Ishikawa (cell line): ENCODE measurements at regions not wholly inside any gene's neighbourhood (a gene's known extent, or its start where the extent isn't known, plus 50 kb on each side); places are given as distances from the start of the nearest gene placed in this dataset.

ENCODE experiments used
- CEBPB ChIP-seq: IDR thresholded peaks from 2 replicates; pipeline ENCODE4 v1.6.1; 2012
- CREB1 ChIP-seq: IDR thresholded peaks from 2 replicates; pipeline ENCODE4 v1.6.1; 2012; ENCODE audit warnings: low read depth
- EGR1 ChIP-seq: IDR thresholded peaks from 2 replicates; pipeline ENCODE4 v1.6.1; 2012
- EP300 ChIP-seq: IDR thresholded peaks from 2 replicates; pipeline ENCODE4 v1.6.1; 2012; ENCODE audit warnings: borderline replicate concordance
- FOXM1 ChIP-seq: IDR thresholded peaks from 2 replicates; pipeline ENCODE4 v1.6.1; 2012; ENCODE audit warnings: low read depth, borderline replicate concordance
- MAX ChIP-seq: IDR thresholded peaks from 2 replicates; pipeline ENCODE4 v1.6.1; 2012
- NFIC ChIP-seq: IDR thresholded peaks from 2 replicates; pipeline ENCODE4 v1.6.1; 2012
- RAD21 ChIP-seq: IDR thresholded peaks from 2 replicates; pipeline ENCODE4 v1.6.1; 2012; ENCODE audit warnings: low read depth
- TAF1 ChIP-seq: IDR thresholded peaks from 2 replicates; pipeline ENCODE4 v1.6.1; 2012; ENCODE audit warnings: low read depth, mild to moderate bottlenecking
- TCF12 ChIP-seq: IDR thresholded peaks from 2 replicates; pipeline ENCODE4 v1.6.1; 2012; ENCODE audit warnings: low read depth
- TEAD4 ChIP-seq: IDR thresholded peaks from 2 replicates; pipeline ENCODE4 v1.6.1; 2012
- YY1 ChIP-seq: IDR thresholded peaks from 2 replicates; pipeline ENCODE4 v1.6.1; 2012; ENCODE audit warnings: low read depth
- ZBTB7A ChIP-seq: IDR thresholded peaks from 2 replicates; pipeline ENCODE4 v1.6.1; 2012; ENCODE audit warnings: low read depth
- TF ChIP-seq, protein P1 (sequence below): IDR thresholded peaks from 2 replicates; pipeline ENCODE4 v1.6.1; 2012
- TF ChIP-seq, protein P2 (sequence below): IDR thresholded peaks from 2 replicates; pipeline ENCODE4 v1.6.1; 2012; ENCODE audit warnings: low read depth, mild to moderate bottlenecking

DNA sequence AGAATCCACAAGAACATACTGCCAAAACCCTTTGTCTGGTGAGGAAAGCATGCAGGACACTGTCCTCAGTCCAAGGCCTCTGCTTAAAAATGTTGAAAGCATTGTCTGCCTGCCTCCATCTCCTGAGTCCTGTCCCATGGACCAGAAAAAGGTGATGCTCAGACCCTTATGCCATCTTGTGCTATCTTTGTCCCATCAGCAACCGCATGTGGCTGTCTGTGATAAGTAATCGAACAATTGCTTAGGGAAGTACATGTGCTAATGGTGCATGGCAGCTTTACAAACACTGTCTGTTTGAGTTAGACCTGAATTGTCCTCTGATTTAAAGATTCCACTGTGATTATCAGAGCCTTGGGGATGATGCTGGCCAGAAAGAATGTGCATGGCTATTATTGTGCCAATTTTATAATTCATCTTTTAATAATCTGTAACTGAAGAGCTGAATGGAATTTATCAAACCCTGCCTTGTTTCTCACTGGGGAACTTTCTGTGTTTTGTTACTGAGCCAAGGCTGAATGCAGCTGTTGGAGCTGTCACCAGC, 177.5 kb downstream of the DACT1 start:
- no peak for TF ChIP-seq TAF1
- TF ChIP-seq ZBTB7A: no peak
- TF ChIP-seq, protein P1, sequence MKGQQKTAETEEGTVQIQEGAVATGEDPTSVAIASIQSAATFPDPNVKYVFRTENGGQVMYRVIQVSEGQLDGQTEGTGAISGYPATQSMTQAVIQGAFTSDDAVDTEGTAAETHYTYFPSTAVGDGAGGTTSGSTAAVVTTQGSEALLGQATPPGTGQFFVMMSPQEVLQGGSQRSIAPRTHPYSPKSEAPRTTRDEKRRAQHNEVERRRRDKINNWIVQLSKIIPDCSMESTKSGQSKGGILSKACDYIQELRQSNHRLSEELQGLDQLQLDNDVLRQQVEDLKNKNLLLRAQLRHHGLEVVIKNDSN: no peak
- no peak for TF ChIP-seq NFIC
- no peak for TF ChIP-seq CEBPB
- TF ChIP-seq, protein P2, sequence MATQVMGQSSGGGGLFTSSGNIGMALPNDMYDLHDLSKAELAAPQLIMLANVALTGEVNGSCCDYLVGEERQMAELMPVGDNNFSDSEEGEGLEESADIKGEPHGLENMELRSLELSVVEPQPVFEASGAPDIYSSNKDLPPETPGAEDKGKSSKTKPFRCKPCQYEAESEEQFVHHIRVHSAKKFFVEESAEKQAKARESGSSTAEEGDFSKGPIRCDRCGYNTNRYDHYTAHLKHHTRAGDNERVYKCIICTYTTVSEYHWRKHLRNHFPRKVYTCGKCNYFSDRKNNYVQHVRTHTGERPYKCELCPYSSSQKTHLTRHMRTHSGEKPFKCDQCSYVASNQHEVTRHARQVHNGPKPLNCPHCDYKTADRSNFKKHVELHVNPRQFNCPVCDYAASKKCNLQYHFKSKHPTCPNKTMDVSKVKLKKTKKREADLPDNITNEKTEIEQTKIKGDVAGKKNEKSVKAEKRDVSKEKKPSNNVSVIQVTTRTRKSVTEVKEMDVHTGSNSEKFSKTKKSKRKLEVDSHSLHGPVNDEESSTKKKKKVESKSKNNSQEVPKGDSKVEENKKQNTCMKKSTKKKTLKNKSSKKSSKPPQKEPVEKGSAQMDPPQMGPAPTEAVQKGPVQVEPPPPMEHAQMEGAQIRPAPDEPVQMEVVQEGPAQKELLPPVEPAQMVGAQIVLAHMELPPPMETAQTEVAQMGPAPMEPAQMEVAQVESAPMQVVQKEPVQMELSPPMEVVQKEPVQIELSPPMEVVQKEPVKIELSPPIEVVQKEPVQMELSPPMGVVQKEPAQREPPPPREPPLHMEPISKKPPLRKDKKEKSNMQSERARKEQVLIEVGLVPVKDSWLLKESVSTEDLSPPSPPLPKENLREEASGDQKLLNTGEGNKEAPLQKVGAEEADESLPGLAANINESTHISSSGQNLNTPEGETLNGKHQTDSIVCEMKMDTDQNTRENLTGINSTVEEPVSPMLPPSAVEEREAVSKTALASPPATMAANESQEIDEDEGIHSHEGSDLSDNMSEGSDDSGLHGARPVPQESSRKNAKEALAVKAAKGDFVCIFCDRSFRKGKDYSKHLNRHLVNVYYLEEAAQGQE: no peak
- no peak for TF ChIP-seq MAX
- TF ChIP-seq FOXM1: no peak
- no peak for TF ChIP-seq TCF12
- TF ChIP-seq RAD21: no peak
- TF ChIP-seq YY1: no peak
- no peak for TF ChIP-seq CREB1
- no peak for TF ChIP-seq EP300
- TF ChIP-seq EGR1: no peak
- TF ChIP-seq TEAD4: no peak

DNA sequence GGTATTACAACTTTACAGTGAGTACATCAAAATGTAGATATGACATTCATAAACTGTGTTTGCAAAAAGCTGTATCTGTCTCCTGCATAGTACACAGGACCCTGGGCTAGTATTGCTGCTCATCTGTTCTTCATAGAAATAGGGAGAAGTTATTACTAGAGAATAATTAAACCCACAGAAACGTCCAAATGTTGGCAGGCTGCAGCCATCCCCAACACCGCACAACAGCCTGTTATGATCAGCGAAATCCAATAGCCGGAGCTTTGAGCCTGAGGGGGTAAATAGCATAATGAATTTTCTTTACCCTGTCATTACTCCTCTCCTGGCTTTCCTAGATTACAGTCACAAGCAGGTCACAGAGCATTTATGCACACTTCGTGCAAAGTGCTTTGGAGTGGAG, 178.0 kb downstream of the DACT1 start:
- TF ChIP-seq FOXM1 (no peak), TAF1 (no peak), NFIC (no peak), CEBPB (no peak), EGR1 (no peak), YY1 (no peak), ZBTB7A (no peak), MAX (no peak), TEAD4 (no peak), CREB1 (no peak), TCF12 (no peak), RAD21 (no peak), EP300 (no peak)
- TF ChIP-seq, protein P1: no peak
- TF ChIP-seq, protein P2: no peak

DNA sequence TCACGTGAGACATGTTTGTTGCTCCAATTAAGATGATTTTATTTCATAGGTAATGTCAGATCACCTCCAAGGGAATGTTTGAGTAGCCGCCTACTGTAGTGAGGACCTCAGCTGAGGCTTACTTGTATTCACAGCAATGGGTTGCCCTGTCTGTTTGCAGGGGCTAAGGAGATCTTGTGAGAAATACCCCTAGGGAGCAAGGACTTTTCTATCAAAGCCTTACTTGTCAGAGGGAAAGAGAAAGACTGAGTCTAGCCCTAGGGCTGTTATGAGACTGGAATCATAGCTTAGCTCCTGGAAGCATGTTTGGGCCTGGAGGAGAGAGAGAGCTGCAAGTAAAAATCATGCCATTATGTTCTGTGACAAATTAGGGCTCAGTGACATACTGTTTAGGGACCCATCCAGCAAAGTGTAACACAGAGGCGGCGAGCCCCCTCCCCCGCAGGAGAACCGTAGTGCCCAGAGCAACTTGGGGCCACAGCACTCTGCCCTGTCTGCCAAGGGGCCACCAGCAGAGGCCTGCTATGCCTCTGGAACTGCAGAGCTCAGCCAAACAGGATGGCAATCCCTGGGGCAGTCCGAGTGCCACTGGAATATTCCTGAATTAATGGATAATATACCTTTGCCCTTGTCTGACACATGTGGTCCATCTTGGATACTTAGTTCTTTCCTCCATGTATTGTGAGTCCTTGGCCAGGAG, 178.8 kb downstream of the DACT1 start:
- TF ChIP-seq ZBTB7A (no peak), TCF12 (no peak), MAX (no peak), CREB1 (no peak), EGR1 (no peak), RAD21 (no peak), NFIC (no peak), EP300 (no peak), FOXM1 (no peak), TEAD4 (no peak), CEBPB (no peak), YY1 (no peak), TAF1 (no peak)
- TF ChIP-seq, protein P1: no peak
- TF ChIP-seq, protein P2: no peak
